CD14-positive monocyte (primary cell): ENCODE measurements at regions not wholly inside any gene's neighbourhood (a gene's known extent, or its start where the extent isn't known, plus 50 kb on each side); places are given as distances from the start of the nearest gene placed in this dataset.

ENCODE experiments used
- DNase-seq, 3 donors: peaks; one replicate each; pipeline ENCODE4 v3.0.0-alpha.2; 2011 to 2022
- H2AFZ ChIP-seq: 2 replicates; pipeline ENCODE4 v1.6.0; 2012; ENCODE audit warnings: mild to moderate bottlenecking, low read depth, low read length, inconsistent platforms; ENCODE audit not compliant: insufficient read depth, poor library complexity, severe bottlenecking
- H3K27ac ChIP-seq, 2 donors: 1 replicate in 1 of 2; 2 replicates in 1 of 2; pipeline ENCODE4 v1.5.1; 2012 to 2013; ENCODE audit warnings: low read length in 2 of 2, control low read depth in 1 of 2, inconsistent platforms in 1 of 2, low read depth in 1 of 2, mild to moderate bottlenecking in 1 of 2
- H3K27me3 ChIP-seq, 2 donors: one replicate each; pipeline versions ENCODE4 v1.6.0 to v1.6.1; 2011 to 2013; ENCODE audit warnings: low read length in 2 of 2; ENCODE audit not compliant: control insufficient read depth in 2 of 2, insufficient read depth in 2 of 2
- H3K36me3 ChIP-seq, 2 donors: replicated peaks in 1 of 2; 1 replicate in 1 of 2; 2 replicates in 1 of 2; pipeline versions ENCODE4 v1.5.1 to v1.6.1; 2012 to 2013; ENCODE audit warnings: low read length in 2 of 2, control low read depth in 1 of 2, inconsistent platforms in 1 of 2, mild to moderate bottlenecking in 1 of 2; ENCODE audit not compliant: insufficient read depth in 2 of 2, control insufficient read depth in 1 of 2
- H3K4me1 ChIP-seq, 2 donors: 1 replicate in 1 of 2; 2 replicates in 1 of 2; pipeline versions ENCODE4 v1.5.1 to v1.6.1; 2012 to 2013; ENCODE audit warnings: low read length in 2 of 2, control low read depth in 1 of 2, inconsistent platforms in 1 of 2, mild to moderate bottlenecking in 1 of 2, moderate library complexity in 1 of 2; ENCODE audit not compliant: insufficient read depth in 2 of 2, control insufficient read depth in 1 of 2
- H3K4me2 ChIP-seq: replicated peaks from 2 replicates; pipeline ENCODE3; 2012; ENCODE audit warnings: low read length, moderate library complexity, mild to moderate bottlenecking; ENCODE audit not compliant: poor library complexity, severe bottlenecking; ENCODE audit errors: extremely low read depth
- H3K4me3 ChIP-seq, 3 experiments: fragments of 200-600 bp in 1 of 3; sonication (generic) in 1 of 3; replicated peaks in 1 of 3; 1 replicate in 2 of 3; 2 replicates in 1 of 3; pipeline ENCODE4 v1.5.1; 2011 to 2013; ENCODE audit warnings: low read length in 3 of 3, mild to moderate bottlenecking in 3 of 3, control low read depth in 2 of 3, low read depth in 2 of 3, inconsistent platforms in 1 of 3, moderate library complexity in 1 of 3
- H3K79me2 ChIP-seq: 2 replicates; pipeline ENCODE4 v1.6.0; 2012; ENCODE audit warnings: mild to moderate bottlenecking, control low read depth, inconsistent platforms, low read length, moderate library complexity; ENCODE audit not compliant: insufficient read depth
- H3K9ac ChIP-seq: 2 replicates; pipeline ENCODE4 v1.6.0; 2017; ENCODE audit warnings: low read length, mild to moderate bottlenecking; ENCODE audit not compliant: insufficient read depth, poor library complexity, severe bottlenecking
- H3K9me3 ChIP-seq, 2 donors: replicated peaks in 1 of 2; 1 replicate in 1 of 2; 2 replicates in 1 of 2; pipeline versions ENCODE4 v1.5.1 to v1.6.1; 2012 to 2013; ENCODE audit warnings: low read length in 2 of 2, control low read depth in 1 of 2; ENCODE audit not compliant: control insufficient read depth in 1 of 2, insufficient read depth in 1 of 2
- H4K20me1 ChIP-seq: 2 replicates; pipeline ENCODE4 v1.6.0; 2012; ENCODE audit warnings: mild to moderate bottlenecking, low read length, control low read depth, moderate library complexity; ENCODE audit not compliant: insufficient read depth
- H3K27ac Mint-ChIP-seq, 7 donors: one replicate each; pipeline ENCODE4 v1.8.0; 2020; ENCODE audit warnings: mild to moderate bottlenecking in 7 of 7, mixed read lengths in 7 of 7, moderate library complexity in 6 of 7, inconsistent platforms in 2 of 7
- H3K27me3 Mint-ChIP-seq, 3 donors: one replicate each; pipeline ENCODE4 v1.8.0; 2021 to 2022; ENCODE audit warnings: low read depth in 3 of 3, mild to moderate bottlenecking in 3 of 3, mixed read lengths in 3 of 3, moderate library complexity in 3 of 3, inconsistent platforms in 1 of 3
- H3K36me3 Mint-ChIP-seq, 2 donors: one replicate each; pipeline ENCODE4 v1.8.0; 2020; ENCODE audit warnings: mixed read lengths in 2 of 2, inconsistent platforms in 1 of 2, mild to moderate bottlenecking in 1 of 2
- H3K4me1 Mint-ChIP-seq: one replicate; pipeline ENCODE4 v1.8.0; 2020; ENCODE audit warnings: mild to moderate bottlenecking, mixed read lengths
- H3K4me3 Mint-ChIP-seq, 2 donors: one replicate each; pipeline ENCODE4 v1.8.0; 2020; ENCODE audit warnings: mild to moderate bottlenecking in 2 of 2, mixed read lengths in 2 of 2, moderate library complexity in 1 of 2
- H3K9me3 Mint-ChIP-seq, 7 donors: one replicate each; pipeline ENCODE4 v1.8.0; 2020 to 2022; ENCODE audit warnings: mixed read lengths in 7 of 7, mild to moderate bottlenecking in 6 of 7, moderate library complexity in 6 of 7, inconsistent platforms in 2 of 7
- CTCF ChIP-seq: fragments of 200-600 bp; IDR thresholded peaks from one replicate; pipeline ENCODE4 v1.8.0; 2022; ENCODE audit warnings: antibody characterized with exemption, mild to moderate bottlenecking
- WGBS: methylation state at CpG from one replicate; pipeline ENCODE4 v1.1.5; 2013; ENCODE audit warnings: missing lambda C conversion rate; ENCODE audit not compliant: insufficient coverage; 5-methylcytosine and 5-hydroxymethylcytosine counted together
- intact Hi-C, 2 donors: fragments of 100-400 bp; cut with micrococcal nuclease; formaldehyde crosslinking; loops; one replicate each; pipeline versions ENCODE4 v1.15.0 to v1.15.1; 2023

DNA sequence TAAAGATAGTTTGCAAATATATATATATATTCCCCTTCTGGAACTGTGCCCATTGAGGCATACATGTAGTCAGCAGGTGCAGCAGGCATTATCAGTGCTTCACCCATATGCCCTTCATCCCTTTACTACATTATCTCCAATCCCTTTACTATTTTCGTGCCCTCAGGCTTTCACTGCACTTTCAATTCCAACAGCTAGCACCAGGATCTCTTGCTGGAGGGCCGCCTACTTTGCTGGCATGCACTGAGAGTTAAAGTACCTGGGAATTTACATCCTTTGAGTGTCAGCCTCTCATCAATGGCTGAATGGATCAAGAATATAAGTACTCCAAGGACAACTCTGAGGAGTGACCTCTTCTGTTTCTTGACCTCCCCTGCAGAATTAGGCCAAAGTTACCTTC, 222.1 kb upstream of the CFAP20DC start:
- intact Hi-C loops, result no loop called here
- no peak overlapping the region for H2AFZ ChIP-seq
- H3K36me3 Mint-ChIP-seq, result no peaks in the 10 kb centered on the region
- H4K20me1 ChIP-seq, result no peaks in the 10 kb centered on the region
- no peaks in the 10 kb centered on the region for H3K27me3 ChIP-seq
- H3K4me1 ChIP-seq, result peaks cover 5 to 10% of the 10 kb centered on the region in 2 donors
- H3K4me1 Mint-ChIP-seq, result peaks cover 23% of the 10 kb centered on the region
- no peak overlapping the region for H3K27ac ChIP-seq
- H3K4me3 ChIP-seq, result no peak overlapping the region
- H3K27me3 Mint-ChIP-seq, result no peaks in the 10 kb centered on the region
- H3K27ac Mint-ChIP-seq, result no peak overlapping the region
- no peak for TF ChIP-seq CTCF
- WGBS, result 100% methylated on average over 1 of the region's 2 CpGs
- no peaks in the 10 kb centered on the region for H3K9me3 ChIP-seq
- no peaks in the 10 kb centered on the region for H3K36me3 ChIP-seq
- H3K4me3 Mint-ChIP-seq, result no peak overlapping the region
- no peaks in the 10 kb centered on the region for H3K79me2 ChIP-seq
- no peaks in the 10 kb centered on the region for H3K9me3 Mint-ChIP-seq
- H3K4me2 ChIP-seq, result no peak overlapping the region
- no peak for DNase-seq
- H3K9ac ChIP-seq, result no peak overlapping the region

DNA sequence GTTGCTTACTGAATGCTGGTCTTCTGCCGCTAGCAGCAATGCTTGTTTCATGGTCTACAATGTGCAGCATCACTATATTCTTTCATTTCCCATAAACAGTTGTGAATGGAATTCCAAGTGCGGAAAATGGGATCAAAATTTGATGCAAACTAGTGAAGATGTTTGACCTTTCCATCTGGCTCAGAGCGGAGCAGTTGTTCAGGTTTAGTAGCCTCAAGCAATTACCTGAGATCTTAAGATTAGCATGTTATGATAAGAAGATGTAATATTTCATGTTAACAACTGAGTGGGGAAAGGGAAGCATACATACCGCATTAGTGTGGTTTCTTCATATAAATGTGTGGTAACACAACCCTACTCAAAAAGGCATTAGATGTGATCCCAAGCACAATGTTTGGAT, 221.1 kb upstream of the CFAP20DC start:
- H3K36me3 Mint-ChIP-seq, result no peaks in the 10 kb centered on the region
- intact Hi-C loops, result no loop called here

More for the DNA sequence above, 221.1 kb upstream of the CFAP20DC start:
- Histone ChIP-seq H3K9ac (no peak overlapping the region), H3K4me2 (no peak overlapping the region), H3K4me3 (no peak overlapping the region), H3K27ac (no peak overlapping the region), H3K79me2 (no peaks in the 10 kb centered on the region), H4K20me1 (no peaks in the 10 kb centered on the region), H3K4me1 (peaks cover 5 to 10% of the 10 kb centered on the region in 2 donors), H2AFZ (no peak overlapping the region), H3K9me3 (no peaks in the 10 kb centered on the region), H3K27me3 (no peaks in the 10 kb centered on the region), H3K36me3 (no peaks in the 10 kb centered on the region)
- DNase-seq, result no peak
- TF ChIP-seq CTCF, result no peak
- Mint-ChIP-seq H3K27me3 (no peaks in the 10 kb centered on the region), H3K27ac (no peak overlapping the region), H3K4me1 (peaks cover 23% of the 10 kb centered on the region), H3K4me3 (no peak overlapping the region), H3K9me3 (no peaks in the 10 kb centered on the region)
- 100% methylated on average over 1 of the region's 4 CpGs for WGBS
